ENCODE measurements at regions not wholly inside any gene's neighbourhood (a gene's known extent, or its start where the extent isn't known, plus 50 kb on each side); places are given as distances from the start of the nearest gene placed in this dataset.

DNA sequence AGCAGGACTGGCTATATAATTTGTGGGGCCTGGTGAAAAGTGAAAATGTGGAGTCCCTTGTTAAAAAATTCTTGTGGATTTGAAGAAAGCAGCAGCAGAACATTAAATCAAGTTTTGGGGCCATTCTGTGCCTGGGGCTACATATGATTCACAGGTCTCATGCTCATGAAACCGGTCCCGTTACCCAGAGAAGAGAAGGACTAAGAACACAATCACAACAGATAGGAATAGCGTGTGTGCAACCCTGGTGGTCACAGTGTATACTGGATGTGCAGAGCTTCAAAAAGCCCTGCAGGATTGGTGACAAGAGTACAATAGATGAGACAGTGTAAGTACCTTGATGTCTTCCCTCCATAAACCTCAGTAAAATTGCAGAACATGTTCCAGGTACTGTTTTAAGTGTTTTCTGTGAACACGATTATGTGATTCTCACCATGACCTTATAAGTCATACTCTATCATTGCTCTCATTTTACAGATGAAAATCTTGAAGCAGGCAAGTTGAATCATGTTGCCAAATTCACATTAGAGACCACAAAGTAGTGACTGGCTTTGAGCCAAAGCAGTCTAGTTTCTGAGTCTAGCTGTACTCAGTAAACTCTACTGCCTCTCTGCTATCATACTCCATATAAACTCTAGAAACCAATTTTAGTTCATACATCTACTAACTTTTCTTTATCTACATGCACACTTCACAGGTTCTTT, 636.5 kb downstream of the TAF11L14 start:
- Histone ChIP-seq H3K56ac (ENCODE audit: insufficient read length, low read depth, low read length) (no peak overlapping the region), H3K27ac (ENCODE audit: insufficient read length, low read depth, low read length) (no peak overlapping the region), H4K91ac (ENCODE audit: insufficient read length, low read depth, low read length) (no peak overlapping the region), H4K20me1 (ENCODE audit: control insufficient read depth, insufficient read depth, insufficient read length) (no peaks in the 10 kb centered on the region), H3T11ph (ENCODE audit: low read length) (no peak overlapping the region), H3K23me2 (ENCODE audit: insufficient read length, low read depth, low read length, poor library complexity, severe bottlenecking) (no peaks in the 10 kb centered on the region), H3K23ac (ENCODE audit: insufficient read length, low read depth, low read length) (no peak overlapping the region), H3K18ac (ENCODE audit: insufficient read length, low read depth, low read length) (no peak overlapping the region), H3K4ac (ENCODE audit: low read depth, low read length) (no peak overlapping the region), H2BK5ac (ENCODE audit: insufficient read length, low read length) (no peak overlapping the region), H2BK120ac (ENCODE audit: low read depth, low read length, poor library complexity, severe bottlenecking) (no peak overlapping the region), H3K9me3 (ENCODE audit: control insufficient read depth, low read depth, low read length) (no peaks in the 10 kb centered on the region), H3K27me3 (ENCODE audit: insufficient read depth, low read length) (no peaks in the 10 kb centered on the region), H4K8ac (replicated peaks; ENCODE audit: insufficient read length, low read depth, low read length) (no peak overlapping the region), H3K14ac (ENCODE audit: insufficient read depth, low read length) (no peak overlapping the region), H3K4me2 (ENCODE audit: insufficient read depth, insufficient read length, low read length) (no peak overlapping the region), H2BK15ac (ENCODE audit: low read depth, low read length) (no peak overlapping the region), H2AK5ac (ENCODE audit: insufficient read length, low read length) (no peak overlapping the region), H2BK20ac (ENCODE audit: low read depth, low read length, poor library complexity, severe bottlenecking) (no peak overlapping the region), H3K9ac (ENCODE audit: extremely low read depth, insufficient read length, low read length) (no peak overlapping the region), H3K4me1 (ENCODE audit: insufficient read depth, low read length) (no peaks in the 10 kb centered on the region), H2AFZ (ENCODE audit: low read length) (no peak overlapping the region), H4K5ac (ENCODE audit: insufficient read length, low read depth, low read length) (no peak overlapping the region), H3K79me2 (ENCODE audit: insufficient read depth, low read length) (no peaks in the 10 kb centered on the region), H2BK12ac (ENCODE audit: insufficient read length, low read depth, low read length) (no peak overlapping the region), H3K79me1 (ENCODE audit: insufficient read depth, low read depth, low read length, poor library complexity, severe bottlenecking) (no peaks in the 10 kb centered on the region)
- H3K27ac Mint-ChIP-seq, result no peak overlapping the region
- H3K4me1 Mint-ChIP-seq, result no peaks in the 10 kb centered on the region
- DNase-seq, result no peak
- H3K27me3 Mint-ChIP-seq (ENCODE audit: low read depth), result no peaks in the 10 kb centered on the region; the same call in 1 of the 2 replicates
- WGBS (ENCODE audit: extremely low coverage, insufficient read length, low lambda C conversion rate), result no CpG with 5 or more reads among the region's 4 CpGs
- TF ChIP-seq, protein P1, sequence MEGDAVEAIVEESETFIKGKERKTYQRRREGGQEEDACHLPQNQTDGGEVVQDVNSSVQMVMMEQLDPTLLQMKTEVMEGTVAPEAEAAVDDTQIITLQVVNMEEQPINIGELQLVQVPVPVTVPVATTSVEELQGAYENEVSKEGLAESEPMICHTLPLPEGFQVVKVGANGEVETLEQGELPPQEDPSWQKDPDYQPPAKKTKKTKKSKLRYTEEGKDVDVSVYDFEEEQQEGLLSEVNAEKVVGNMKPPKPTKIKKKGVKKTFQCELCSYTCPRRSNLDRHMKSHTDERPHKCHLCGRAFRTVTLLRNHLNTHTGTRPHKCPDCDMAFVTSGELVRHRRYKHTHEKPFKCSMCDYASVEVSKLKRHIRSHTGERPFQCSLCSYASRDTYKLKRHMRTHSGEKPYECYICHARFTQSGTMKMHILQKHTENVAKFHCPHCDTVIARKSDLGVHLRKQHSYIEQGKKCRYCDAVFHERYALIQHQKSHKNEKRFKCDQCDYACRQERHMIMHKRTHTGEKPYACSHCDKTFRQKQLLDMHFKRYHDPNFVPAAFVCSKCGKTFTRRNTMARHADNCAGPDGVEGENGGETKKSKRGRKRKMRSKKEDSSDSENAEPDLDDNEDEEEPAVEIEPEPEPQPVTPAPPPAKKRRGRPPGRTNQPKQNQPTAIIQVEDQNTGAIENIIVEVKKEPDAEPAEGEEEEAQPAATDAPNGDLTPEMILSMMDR (conservative IDR thresholded peaks at IDR 0.05), result 0 out of 3 replicates have a peak, but pooled peaks have one; percentile 15
- H3K36me3 Mint-ChIP-seq (ENCODE audit: insufficient read depth in 1 of 3, low read depth in 3 of 3), result peaks cover 0 to 4% (median 0%) of the 10 kb centered on the region in 3 experiments; a peak in 2 of 7 replicates
- H3K4me3 Mint-ChIP-seq, result no peak overlapping the region
- H3K9me3 Mint-ChIP-seq, result peaks cover 3 to 5% of the 10 kb centered on the region in 2 experiments; a peak in 4 of 5 replicates

Measured in H9 (cell line).